HCT116 (cell line): ENCODE measurements at regions not wholly inside any gene's neighbourhood (a gene's known extent, or its start where the extent isn't known, plus 50 kb on each side); places are given as distances from the start of the nearest gene placed in this dataset.
"Not testable (repeated sequence)": the region's sequence is repeated elsewhere in the genome, so short reads cannot be mapped to it uniquely, and the experiment has no call there.

Experiments
- ATAC-seq: fragments of 200-7000 bp; cut with Tn5 transposase; 2 replicates; pipeline ENCODE4 v1.9.1; 2020; ENCODE audit warnings: mild to moderate bottlenecking, moderate library complexity
- BruUV-seq: library from RNA; stranded (reverse); fragments of 400-500 nt; replicated peaks from 2 replicates; lab custom pipeline; 2021; lab: Mats Ljungman, UMichigan
- CTCF ChIA-PET: fragments of 300-600 bp; sonication (Branson Sonifier 250); formaldehyde crosslinking; loops from one replicate; lab custom pipeline; 2021; ENCODE audit warnings: antibody characterized with exemption; lab: Charles Lee
- POLR2A ChIA-PET: fragments of 300-600, 350-600 bp; sonication (Branson Sonifier 250); formaldehyde crosslinking; loops from one replicate; lab custom pipeline; 2021; ENCODE audit warnings: antibody characterized with exemption; lab: Charles Lee
- RAD21 ChIA-PET, 2 experiments: fragments of 300-600 bp; sonication (Branson Sonifier 250); formaldehyde crosslinking; loops; one replicate each; lab custom pipeline; 2023; ENCODE audit warnings: low total read pairs in 2 of 2; ENCODE audit not compliant: uncharacterized antibody in 2 of 2, unreplicated experiment in 2 of 2, low non-redundant PET in 1 of 2; lab: Charles Lee
- DNase-seq: peaks from one replicate; pipeline ENCODE4 v3.0.0-alpha.2; 2010; ENCODE audit warnings: low read depth, low spot score
- H2AFZ ChIP-seq: fragments of 200-600 bp; shearing (Covaris generic), sonication (generic); 2 replicates; pipeline ENCODE4 v1.6.1; 2017; ENCODE audit warnings: low read depth, mixed run types, mixed read lengths, antibody characterized with exemption, low read length; ENCODE audit not compliant: poor library complexity, severe bottlenecking
- H3K27ac ChIP-seq: 2 replicates; pipeline ENCODE4 v1.5.1; 2012; ENCODE audit warnings: low read depth, low read length
- H3K27me3 ChIP-seq: fragments of 200-600 bp; sonication (generic); 2 replicates; pipeline ENCODE4 v1.6.1; 2016; ENCODE audit warnings: mixed run types, low read length, mixed read lengths; ENCODE audit not compliant: insufficient read depth
- H3K36me3 ChIP-seq, 2 experiments: fragments of 200-500 bp in 1 of 2; fragments of 200-600 bp in 1 of 2; sonication (Bioruptor generic) in 1 of 2; sonication (generic) in 1 of 2; 2 replicates each; pipeline versions ENCODE4 v1.5.1 to v1.6.1; 2014 to 2016; ENCODE audit warnings: low read length in 2 of 2, inconsistent platforms in 1 of 2, mixed read lengths in 1 of 2, mixed run types in 1 of 2; ENCODE audit not compliant: insufficient read depth in 2 of 2, control insufficient read depth in 1 of 2
- H3K4me1 ChIP-seq, 2 experiments: fragments of 200-600 bp in 1 of 2; sonication (generic) in 1 of 2; 2 replicates each; pipeline versions ENCODE4 v1.5.1 to v1.6.1; 2012 to 2017; ENCODE audit warnings: low read length in 2 of 2, inconsistent platforms in 1 of 2, mild to moderate bottlenecking in 1 of 2, mixed read lengths in 1 of 2, mixed run types in 1 of 2, moderate library complexity in 1 of 2; ENCODE audit not compliant: insufficient read depth in 2 of 2, control insufficient read depth in 1 of 2
- H3K4me2 ChIP-seq: fragments of 200-600 bp; sonication (generic); 2 replicates; pipeline ENCODE4 v1.6.1; 2017; ENCODE audit warnings: mixed run types, low read length, mixed read lengths
- H3K4me3 ChIP-seq, 2 experiments: fragments of 200-600 bp in 1 of 2; sonication (generic) in 1 of 2; replicated peaks in 1 of 2; 2 replicates each; pipeline ENCODE4 v1.5.1; 2011 to 2016; ENCODE audit warnings: low read length in 2 of 2, control low read depth in 1 of 2, low read depth in 1 of 2, mild to moderate bottlenecking in 1 of 2, mixed read lengths in 1 of 2, mixed run types in 1 of 2
- H3K79me2 ChIP-seq: fragments of 200-600 bp; sonication (generic); 2 replicates; pipeline ENCODE4 v1.6.1; 2017; ENCODE audit warnings: mild to moderate bottlenecking, mixed run types, low read length, moderate library complexity, mixed read lengths; ENCODE audit not compliant: insufficient read depth
- H3K9ac ChIP-seq: fragments of 200-600 bp; sonication (generic); 2 replicates; pipeline ENCODE4 v1.6.1; 2016; ENCODE audit warnings: low read length, mixed read lengths
- H3K9me2 ChIP-seq: fragments of 200-600 bp; sonication (generic), shearing (Covaris generic); 2 replicates; pipeline ENCODE4 v1.6.1; 2017; ENCODE audit warnings: mixed run types, mild to moderate bottlenecking, moderate library complexity; ENCODE audit not compliant: insufficient read depth
- H3K9me3 ChIP-seq, 2 experiments: fragments of 200-500 bp in 1 of 2; fragments of 200-600 bp in 1 of 2; sonication (Bioruptor generic) in 1 of 2; sonication (generic) in 1 of 2; 2 replicates each; pipeline ENCODE4 v1.6.1; 2014 to 2017; ENCODE audit warnings: low read length in 2 of 2, mixed read lengths in 2 of 2, inconsistent platforms in 1 of 2, low read depth in 1 of 2, mild to moderate bottlenecking in 1 of 2, mixed run types in 1 of 2, moderate library complexity in 1 of 2; ENCODE audit not compliant: control insufficient read depth in 1 of 2, insufficient read depth in 1 of 2
- H4K20me1 ChIP-seq: fragments of 200-600 bp; sonication (generic), shearing (Covaris generic); 2 replicates; pipeline ENCODE4 v1.6.1; 2017; ENCODE audit warnings: mixed run types, mild to moderate bottlenecking, moderate library complexity; ENCODE audit not compliant: insufficient read depth
- EGR1 ChIP-seq: IDR thresholded peaks from 2 replicates; pipeline ENCODE4 v1.6.1; 2012; ENCODE audit warnings: low read depth
- JUND ChIP-seq: IDR thresholded peaks from 2 replicates; pipeline ENCODE4 v1.6.1; 2012
- POLR2A ChIP-seq: IDR thresholded peaks from 2 replicates; pipeline ENCODE4 v1.7.0; 2011; ENCODE audit warnings: borderline replicate concordance; ENCODE audit not compliant: insufficient read depth, insufficient read length; ENCODE audit errors: extremely low read depth
- POLR2AphosphoS5 ChIP-seq: IDR thresholded peaks from 2 replicates; pipeline ENCODE4 v1.6.1; 2011; ENCODE audit warnings: mild to moderate bottlenecking, low read depth, low read length, moderate library complexity
- RAD21 ChIP-seq: IDR thresholded peaks from 2 replicates; pipeline ENCODE4 v1.6.1; 2012; ENCODE audit warnings: low read depth, mild to moderate bottlenecking
- SIN3A ChIP-seq: IDR thresholded peaks from 2 replicates; pipeline ENCODE4 v1.6.1; 2012; ENCODE audit warnings: low read depth
- YY1 ChIP-seq: IDR thresholded peaks from 2 replicates; pipeline ENCODE4 v1.6.1; 2011; ENCODE audit warnings: low read length, low read depth, moderate library complexity, mild to moderate bottlenecking; ENCODE audit not compliant: insufficient replicate concordance; ENCODE audit errors: extremely low read depth
- ZFX ChIP-seq: fragments of 450-650 bp; IDR thresholded peaks from 2 replicates; pipeline ENCODE4 v1.6.1; 2017
- intact Hi-C: fragments of 100-400 bp; cut with micrococcal nuclease; formaldehyde crosslinking; loops from 2 replicates; pipeline ENCODE4 v1.10.0; 2022
- TF ChIP-seq, protein P1 (sequence below), 3 experiments: fragments of 200-600 bp in 1 of 3; sonication (generic) in 1 of 3; IDR thresholded peaks in 2 of 3; conservative IDR thresholded peaks in 1 of 3; 2 replicates each; pipeline ENCODE4 v1.5.1; 2012 to 2017; ENCODE audit warnings: low read depth in 2 of 3, low read length in 2 of 3, antibody characterized with exemption in 1 of 3, borderline replicate concordance in 1 of 3, control low read depth in 1 of 3, mild to moderate bottlenecking in 1 of 3, mixed read lengths in 1 of 3, mixed run types in 1 of 3, moderate library complexity in 1 of 3; ENCODE audit not compliant: insufficient read depth in 1 of 3
- TF ChIP-seq, protein P2 (sequence below): IDR thresholded peaks from 2 replicates; pipeline ENCODE4 v1.6.1; 2012; ENCODE audit warnings: low read depth
- TF ChIP-seq, protein P3 (sequence below): IDR thresholded peaks from 2 replicates; pipeline ENCODE4 v1.6.1; 2012
- TF ChIP-seq, protein P4 (sequence below): IDR thresholded peaks from 2 replicates; pipeline ENCODE4 v1.6.1; 2011; ENCODE audit warnings: mild to moderate bottlenecking, low read length, moderate library complexity; ENCODE audit not compliant: insufficient replicate concordance; ENCODE audit errors: extremely low read depth

GRCh38 chr1:81720256-81720655, 80.5 kb upstream of the ADGRL2 start:
- H3K9me2 ChIP-seq, H3K9me3 ChIP-seq, H3K4me1 ChIP-seq, H4K20me1 ChIP-seq, RAD21 ChIA-PET, H3K79me2 ChIP-seq, BruUV-seq, H3K36me3 ChIP-seq, H3K27ac ChIP-seq, CTCF ChIA-PET: not testable (repeated sequence)
- ATAC-seq: peak; percentile 22; the same call in 1 of the 2 replicates
- POLR2A ChIA-PET: interaction anchor here (0.7 kb wide), 1 partner anchor 13 kb away, joined by 3 read pairs; no protein-coding TSS in a partner anchor
- H2AFZ ChIP-seq: peak overlapping the region; percentile 45
- peak overlapping the region; percentile 44 for H3K4me2 ChIP-seq
- TF ChIP-seq JUND: 0 out of 2 replicates have a peak, but pooled peaks have one; percentile 21
- TF ChIP-seq, all 23 proteins: peak for 1; not testable (repeated sequence) for 22
- intact Hi-C loops, H3K4me3 ChIP-seq, H3K9ac ChIP-seq, H3K27me3 ChIP-seq, DNase-seq: not testable (repeated sequence)

DNA sequence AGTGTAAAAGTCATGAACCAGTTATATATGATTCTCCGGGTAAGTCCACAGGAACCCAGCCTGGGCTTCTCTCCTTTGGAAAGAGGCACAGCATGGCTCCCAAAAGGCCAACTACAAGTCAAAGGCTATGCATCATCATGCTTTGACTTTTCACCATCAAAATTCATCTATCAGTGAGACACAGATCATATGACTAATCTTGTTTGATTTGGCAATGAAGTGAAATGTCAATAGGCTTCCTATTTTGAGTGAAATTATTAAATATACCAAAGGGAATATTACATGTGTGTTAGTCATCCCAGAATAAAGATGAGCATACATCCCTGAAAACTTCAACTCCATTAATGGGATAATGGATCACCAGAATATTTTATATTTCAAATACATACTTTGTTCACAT, 83.5 kb upstream of the ADGRL2 start:
- ATAC-seq: no peak
- no peak overlapping the region for H3K4me3 ChIP-seq
- DNase-seq: no peak
- no peak overlapping the region for H2AFZ ChIP-seq
- H3K27me3 ChIP-seq: no peaks in the 10 kb centered on the region
- CTCF ChIA-PET: no interaction called here
- intact Hi-C loops: no loop called here
- H3K79me2 ChIP-seq: no peaks in the 10 kb centered on the region
- H3K4me2 ChIP-seq: no peak overlapping the region
- peaks cover 3 to 5% of the 10 kb centered on the region in 2 experiments; a peak in 2 of 4 replicates for H3K4me1 ChIP-seq
- RAD21 ChIA-PET: no interaction called here
- no peaks in the 10 kb centered on the region for H3K36me3 ChIP-seq
- POLR2A ChIA-PET: no interaction called here
- no peak overlapping the region for H3K9ac ChIP-seq
- no peaks in the 10 kb centered on the region for H3K9me2 ChIP-seq
- no peaks in the 10 kb centered on the region for H4K20me1 ChIP-seq
- no peaks in the 10 kb centered on the region for H3K9me3 ChIP-seq
- H3K27ac ChIP-seq: no peak overlapping the region
- BruUV-seq: no TSS peak
- TF ChIP-seq, protein P1, sequence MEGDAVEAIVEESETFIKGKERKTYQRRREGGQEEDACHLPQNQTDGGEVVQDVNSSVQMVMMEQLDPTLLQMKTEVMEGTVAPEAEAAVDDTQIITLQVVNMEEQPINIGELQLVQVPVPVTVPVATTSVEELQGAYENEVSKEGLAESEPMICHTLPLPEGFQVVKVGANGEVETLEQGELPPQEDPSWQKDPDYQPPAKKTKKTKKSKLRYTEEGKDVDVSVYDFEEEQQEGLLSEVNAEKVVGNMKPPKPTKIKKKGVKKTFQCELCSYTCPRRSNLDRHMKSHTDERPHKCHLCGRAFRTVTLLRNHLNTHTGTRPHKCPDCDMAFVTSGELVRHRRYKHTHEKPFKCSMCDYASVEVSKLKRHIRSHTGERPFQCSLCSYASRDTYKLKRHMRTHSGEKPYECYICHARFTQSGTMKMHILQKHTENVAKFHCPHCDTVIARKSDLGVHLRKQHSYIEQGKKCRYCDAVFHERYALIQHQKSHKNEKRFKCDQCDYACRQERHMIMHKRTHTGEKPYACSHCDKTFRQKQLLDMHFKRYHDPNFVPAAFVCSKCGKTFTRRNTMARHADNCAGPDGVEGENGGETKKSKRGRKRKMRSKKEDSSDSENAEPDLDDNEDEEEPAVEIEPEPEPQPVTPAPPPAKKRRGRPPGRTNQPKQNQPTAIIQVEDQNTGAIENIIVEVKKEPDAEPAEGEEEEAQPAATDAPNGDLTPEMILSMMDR (IDR thresholded peaks at IDR 0.05 in 2 of 3, conservative IDR thresholded peaks at IDR 0.05 in 1 of 3; ENCODE audit: borderline replicate concordance in 1 of 3, insufficient read depth in 1 of 3, low read depth in 2 of 3, low read length in 2 of 3): no peak
- TF ChIP-seq YY1 (no peak), ZFX (no peak), RAD21 (no peak), SIN3A (no peak), POLR2AphosphoS5 (no peak), EGR1 (no peak), POLR2A (no peak), JUND (no peak)
- TF ChIP-seq, protein P2, sequence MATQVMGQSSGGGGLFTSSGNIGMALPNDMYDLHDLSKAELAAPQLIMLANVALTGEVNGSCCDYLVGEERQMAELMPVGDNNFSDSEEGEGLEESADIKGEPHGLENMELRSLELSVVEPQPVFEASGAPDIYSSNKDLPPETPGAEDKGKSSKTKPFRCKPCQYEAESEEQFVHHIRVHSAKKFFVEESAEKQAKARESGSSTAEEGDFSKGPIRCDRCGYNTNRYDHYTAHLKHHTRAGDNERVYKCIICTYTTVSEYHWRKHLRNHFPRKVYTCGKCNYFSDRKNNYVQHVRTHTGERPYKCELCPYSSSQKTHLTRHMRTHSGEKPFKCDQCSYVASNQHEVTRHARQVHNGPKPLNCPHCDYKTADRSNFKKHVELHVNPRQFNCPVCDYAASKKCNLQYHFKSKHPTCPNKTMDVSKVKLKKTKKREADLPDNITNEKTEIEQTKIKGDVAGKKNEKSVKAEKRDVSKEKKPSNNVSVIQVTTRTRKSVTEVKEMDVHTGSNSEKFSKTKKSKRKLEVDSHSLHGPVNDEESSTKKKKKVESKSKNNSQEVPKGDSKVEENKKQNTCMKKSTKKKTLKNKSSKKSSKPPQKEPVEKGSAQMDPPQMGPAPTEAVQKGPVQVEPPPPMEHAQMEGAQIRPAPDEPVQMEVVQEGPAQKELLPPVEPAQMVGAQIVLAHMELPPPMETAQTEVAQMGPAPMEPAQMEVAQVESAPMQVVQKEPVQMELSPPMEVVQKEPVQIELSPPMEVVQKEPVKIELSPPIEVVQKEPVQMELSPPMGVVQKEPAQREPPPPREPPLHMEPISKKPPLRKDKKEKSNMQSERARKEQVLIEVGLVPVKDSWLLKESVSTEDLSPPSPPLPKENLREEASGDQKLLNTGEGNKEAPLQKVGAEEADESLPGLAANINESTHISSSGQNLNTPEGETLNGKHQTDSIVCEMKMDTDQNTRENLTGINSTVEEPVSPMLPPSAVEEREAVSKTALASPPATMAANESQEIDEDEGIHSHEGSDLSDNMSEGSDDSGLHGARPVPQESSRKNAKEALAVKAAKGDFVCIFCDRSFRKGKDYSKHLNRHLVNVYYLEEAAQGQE: no peak
- TF ChIP-seq, protein P3, sequence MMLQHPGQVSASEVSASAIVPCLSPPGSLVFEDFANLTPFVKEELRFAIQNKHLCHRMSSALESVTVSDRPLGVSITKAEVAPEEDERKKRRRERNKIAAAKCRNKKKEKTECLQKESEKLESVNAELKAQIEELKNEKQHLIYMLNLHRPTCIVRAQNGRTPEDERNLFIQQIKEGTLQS: no peak
- TF ChIP-seq, protein P4, sequence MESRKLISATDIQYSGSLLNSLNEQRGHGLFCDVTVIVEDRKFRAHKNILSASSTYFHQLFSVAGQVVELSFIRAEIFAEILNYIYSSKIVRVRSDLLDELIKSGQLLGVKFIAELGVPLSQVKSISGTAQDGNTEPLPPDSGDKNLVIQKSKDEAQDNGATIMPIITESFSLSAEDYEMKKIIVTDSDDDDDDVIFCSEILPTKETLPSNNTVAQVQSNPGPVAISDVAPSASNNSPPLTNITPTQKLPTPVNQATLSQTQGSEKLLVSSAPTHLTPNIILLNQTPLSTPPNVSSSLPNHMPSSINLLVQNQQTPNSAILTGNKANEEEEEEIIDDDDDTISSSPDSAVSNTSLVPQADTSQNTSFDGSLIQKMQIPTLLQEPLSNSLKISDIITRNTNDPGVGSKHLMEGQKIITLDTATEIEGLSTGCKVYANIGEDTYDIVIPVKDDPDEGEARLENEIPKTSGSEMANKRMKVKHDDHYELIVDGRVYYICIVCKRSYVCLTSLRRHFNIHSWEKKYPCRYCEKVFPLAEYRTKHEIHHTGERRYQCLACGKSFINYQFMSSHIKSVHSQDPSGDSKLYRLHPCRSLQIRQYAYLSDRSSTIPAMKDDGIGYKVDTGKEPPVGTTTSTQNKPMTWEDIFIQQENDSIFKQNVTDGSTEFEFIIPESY: no peak
